Colonic mucosa (tissue), 4 donors: ENCODE measurements at regions not wholly inside any gene's neighbourhood (a gene's known extent, or its start where the extent isn't known, plus 50 kb on each side); places are given as distances from the start of the nearest gene placed in this dataset.

Source experiments
- DNase-seq: peaks from one replicate; pipeline ENCODE4 v3.0.0-alpha.2; 2020
- H3K27ac ChIP-seq: fragments of 200-600 bp; one replicate; pipeline ENCODE4 v1.8.0; 2021
- H3K27me3 ChIP-seq: fragments of 200-600 bp; one replicate; pipeline ENCODE4 v1.8.0; 2021
- H3K36me3 ChIP-seq: fragments of 200-600 bp; one replicate; pipeline ENCODE4 v1.8.0; 2021
- H3K4me1 ChIP-seq: fragments of 200-600 bp; one replicate; pipeline ENCODE4 v1.8.0; 2021; ENCODE audit warnings: mild to moderate bottlenecking
- H3K4me3 ChIP-seq: fragments of 200-600 bp; one replicate; pipeline ENCODE4 v1.8.0; 2021
- H3K9ac ChIP-seq, 2 donors: one replicate each; pipeline ENCODE4 v1.7.0; 2013; ENCODE audit warnings: control low read depth in 2 of 2, low read depth in 2 of 2, low read length in 2 of 2
- H3K9me3 ChIP-seq: fragments of 200-600 bp; one replicate; pipeline ENCODE4 v1.8.0; 2021
- intact Hi-C: fragments of 100-400 bp; cut with DNase I; formaldehyde crosslinking; loops from one replicate; pipeline ENCODE4 v1.14.1; 2022
- TF ChIP-seq, protein P1 (sequence below): fragments of 200-600 bp; IDR thresholded peaks from one replicate; pipeline ENCODE4 v1.8.0; 2022; ENCODE audit warnings: antibody characterized with exemption, mild to moderate bottlenecking
- donor health status: healthy.
- donor health status: DM: no; HTN: no; CAD: no.
- donor health status: DM: no; HTN: no; CAD: no.

DNA sequence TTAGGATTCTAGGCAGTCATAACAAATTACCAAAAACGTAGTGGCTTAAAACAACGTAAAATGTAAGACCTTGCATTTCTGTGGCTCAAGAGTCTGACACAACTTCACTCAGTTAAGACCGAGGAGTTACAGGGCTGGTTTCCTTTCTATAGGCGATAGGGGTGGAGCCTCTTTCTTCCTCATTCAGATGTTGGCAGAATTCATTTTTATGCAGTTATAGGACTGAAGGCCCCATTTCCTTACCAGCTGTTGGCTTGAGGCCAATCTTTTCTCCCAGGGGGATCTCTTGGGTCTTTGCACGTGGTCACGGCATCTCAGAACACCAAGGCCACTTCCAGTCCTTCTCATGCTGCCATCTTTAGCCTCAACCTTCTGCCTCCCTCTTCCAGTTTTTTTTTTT lies 145.2 kb downstream of the KCNJ2 start:
- Histone ChIP-seq H3K9ac (no peak overlapping the region), H3K4me1 (no peaks in the 10 kb centered on the region), H3K9me3 (no peaks in the 10 kb centered on the region), H3K4me3 (no peak overlapping the region), H3K36me3 (no peaks in the 10 kb centered on the region), H3K27ac (no peak overlapping the region), H3K27me3 (no peaks in the 10 kb centered on the region)
- no peak for DNase-seq
- intact Hi-C loops = no loop called here
- TF ChIP-seq, protein P1, sequence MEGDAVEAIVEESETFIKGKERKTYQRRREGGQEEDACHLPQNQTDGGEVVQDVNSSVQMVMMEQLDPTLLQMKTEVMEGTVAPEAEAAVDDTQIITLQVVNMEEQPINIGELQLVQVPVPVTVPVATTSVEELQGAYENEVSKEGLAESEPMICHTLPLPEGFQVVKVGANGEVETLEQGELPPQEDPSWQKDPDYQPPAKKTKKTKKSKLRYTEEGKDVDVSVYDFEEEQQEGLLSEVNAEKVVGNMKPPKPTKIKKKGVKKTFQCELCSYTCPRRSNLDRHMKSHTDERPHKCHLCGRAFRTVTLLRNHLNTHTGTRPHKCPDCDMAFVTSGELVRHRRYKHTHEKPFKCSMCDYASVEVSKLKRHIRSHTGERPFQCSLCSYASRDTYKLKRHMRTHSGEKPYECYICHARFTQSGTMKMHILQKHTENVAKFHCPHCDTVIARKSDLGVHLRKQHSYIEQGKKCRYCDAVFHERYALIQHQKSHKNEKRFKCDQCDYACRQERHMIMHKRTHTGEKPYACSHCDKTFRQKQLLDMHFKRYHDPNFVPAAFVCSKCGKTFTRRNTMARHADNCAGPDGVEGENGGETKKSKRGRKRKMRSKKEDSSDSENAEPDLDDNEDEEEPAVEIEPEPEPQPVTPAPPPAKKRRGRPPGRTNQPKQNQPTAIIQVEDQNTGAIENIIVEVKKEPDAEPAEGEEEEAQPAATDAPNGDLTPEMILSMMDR = no peak

DNA sequence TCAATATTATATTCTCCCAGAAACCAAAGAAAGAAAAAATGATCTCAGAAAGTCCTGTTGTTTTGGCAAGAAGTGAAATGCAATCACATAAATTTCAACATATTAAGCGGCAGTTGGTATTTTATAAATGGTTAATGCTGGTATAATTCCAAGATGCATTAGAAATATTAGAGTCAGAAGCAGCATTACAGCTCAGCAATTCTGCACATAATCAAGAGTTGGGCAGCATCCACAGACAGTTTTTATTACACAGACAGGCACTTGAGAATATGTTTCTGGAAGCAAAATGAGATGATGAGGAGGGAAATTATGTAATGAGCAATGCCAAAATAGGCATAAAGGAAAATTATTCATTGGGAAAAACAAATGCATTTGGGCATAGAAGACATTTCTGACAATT lies 148.1 kb downstream of the KCNJ2 start:
- TF ChIP-seq, protein P1 = no peak
- Histone ChIP-seq H3K4me1 (no peaks in the 10 kb centered on the region), H3K9ac (no peak overlapping the region), H3K36me3 (no peaks in the 10 kb centered on the region), H3K27ac (no peak overlapping the region), H3K9me3 (no peaks in the 10 kb centered on the region), H3K27me3 (no peaks in the 10 kb centered on the region), H3K4me3 (no peak overlapping the region)
- DNase-seq = no peak
- intact Hi-C loops = no loop called here

DNA sequence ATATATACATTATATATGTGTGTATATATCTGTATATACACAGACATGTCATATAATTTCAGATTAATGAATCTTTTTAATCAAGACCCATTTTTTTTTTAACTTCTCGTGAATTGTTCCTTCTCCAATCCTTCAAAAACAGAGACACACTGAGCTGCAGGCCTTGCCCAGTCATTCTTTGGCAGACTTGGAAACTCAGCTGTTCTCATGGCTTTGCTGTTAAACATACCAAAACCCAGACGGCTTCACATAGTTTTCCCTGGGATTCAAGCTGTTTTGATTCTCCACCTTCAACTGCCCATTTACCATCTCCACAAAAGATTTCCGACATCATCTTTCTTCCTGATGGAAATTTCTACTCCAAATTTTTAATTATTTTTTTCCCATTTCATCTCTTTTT lies 148.7 kb downstream of the KCNJ2 start:
- no peak overlapping the region for H3K9ac ChIP-seq
- no peaks in the 10 kb centered on the region for H3K27me3 ChIP-seq
- intact Hi-C loops = no loop called here
- no peak for DNase-seq
- TF ChIP-seq, protein P1 = no peak
- no peaks in the 10 kb centered on the region for H3K4me1 ChIP-seq
- H3K9me3 ChIP-seq = no peaks in the 10 kb centered on the region
- no peaks in the 10 kb centered on the region for H3K36me3 ChIP-seq
- no peak overlapping the region for H3K27ac ChIP-seq
- H3K4me3 ChIP-seq = no peak overlapping the region

DNA sequence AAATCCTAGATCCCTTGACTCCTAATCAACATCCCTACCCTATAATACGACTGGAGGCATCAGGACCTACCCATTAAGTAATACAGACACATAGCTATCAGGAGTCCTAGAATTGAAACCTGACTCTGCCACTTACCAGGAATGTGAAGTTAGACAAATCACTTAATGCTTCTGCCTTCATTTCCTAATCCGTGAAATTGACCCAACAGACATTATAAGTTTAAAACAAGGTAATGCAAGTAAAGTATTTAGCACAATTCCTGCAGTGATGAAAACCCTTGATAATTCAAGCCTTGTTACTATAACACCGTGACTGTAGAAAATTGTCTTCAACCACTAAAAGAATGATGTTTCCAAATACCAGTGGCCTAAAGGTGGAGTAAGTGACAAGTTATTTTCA lies 150.2 kb downstream of the KCNJ2 start:
- intact Hi-C loops = no loop called here
- no peak overlapping the region for H3K27ac ChIP-seq
- H3K36me3 ChIP-seq = no peaks in the 10 kb centered on the region
- no peak overlapping the region for H3K4me3 ChIP-seq
- H3K4me1 ChIP-seq = no peaks in the 10 kb centered on the region
- H3K9ac ChIP-seq = no peak overlapping the region
- no peak for DNase-seq
- H3K9me3 ChIP-seq = no peaks in the 10 kb centered on the region
- H3K27me3 ChIP-seq = no peaks in the 10 kb centered on the region
- TF ChIP-seq, protein P1 = no peak

DNA sequence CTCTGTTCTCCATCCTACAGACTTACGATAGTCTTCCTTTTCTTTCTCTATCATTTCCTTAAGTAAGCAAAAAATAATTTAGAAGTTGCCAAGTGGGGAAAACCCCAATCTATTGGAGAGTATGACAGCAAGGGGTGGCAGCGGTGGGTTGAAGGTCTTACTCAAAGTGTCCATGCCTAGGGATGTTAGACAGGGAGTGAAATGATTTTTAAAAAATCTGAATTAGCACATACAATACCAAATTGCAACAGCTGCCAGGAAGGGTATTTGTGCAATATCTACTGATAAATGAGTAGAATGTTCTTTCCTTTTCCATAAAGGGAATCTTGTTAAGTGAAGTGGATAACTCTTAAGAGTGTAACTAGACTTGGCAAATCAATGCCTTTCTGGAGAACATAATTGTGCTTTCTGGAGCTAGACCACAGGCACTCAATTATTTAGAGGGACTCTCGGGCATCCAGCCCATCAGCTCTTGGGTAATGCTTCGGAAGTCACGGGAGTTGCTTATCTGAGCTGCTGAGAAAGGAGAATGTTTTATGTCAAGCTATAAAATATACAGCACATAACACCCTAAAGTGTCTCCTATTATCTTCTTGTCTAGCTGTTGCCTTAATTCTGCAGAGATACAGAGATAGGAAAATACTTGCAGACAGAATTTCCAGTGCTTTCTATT lies 151.5 kb downstream of the KCNJ2 start:
- Histone ChIP-seq H3K4me3 (no peak overlapping the region), H3K36me3 (no peaks in the 10 kb centered on the region), H3K9me3 (no peaks in the 10 kb centered on the region), H3K27ac (no peak overlapping the region), H3K4me1 (no peaks in the 10 kb centered on the region), H3K9ac (no peak overlapping the region), H3K27me3 (no peaks in the 10 kb centered on the region)
- intact Hi-C loops = no loop called here
- DNase-seq = no peak
- TF ChIP-seq, protein P1 = no peak
